Calu3 (cell line): ENCODE measurements at regions not wholly inside any gene's neighbourhood (a gene's known extent, or its start where the extent isn't known, plus 50 kb on each side); places are given as distances from the start of the nearest gene placed in this dataset.

Source experiments
- BruUV-seq: library from RNA; stranded (reverse); fragments of 400-500 nt; replicated peaks from 2 replicates; lab custom pipeline; 2021; lab: Mats Ljungman, UMichigan
- CTCF ChIA-PET: fragments of 300-600 bp; sonication (Branson Sonifier 250); formaldehyde crosslinking; loops from one replicate; lab custom pipeline; 2022; ENCODE audit warnings: antibody characterized with exemption; lab: Charles Lee
- DNase-seq: peaks from one replicate; pipeline ENCODE4 v3.0.0; 2022
- H3K27ac Mint-ChIP-seq: one replicate; pipeline ENCODE4 v1.8.0; 2022; ENCODE audit warnings: mixed read lengths; ENCODE audit not compliant: unreplicated experiment
- H3K27me3 Mint-ChIP-seq: one replicate; pipeline ENCODE4 v1.8.0; 2022; ENCODE audit warnings: mixed read lengths; ENCODE audit not compliant: unreplicated experiment
- H3K36me3 Mint-ChIP-seq: one replicate; pipeline ENCODE4 v1.8.0; 2022; ENCODE audit warnings: mild to moderate bottlenecking, moderate library complexity, mixed read lengths; ENCODE audit not compliant: insufficient read depth, unreplicated experiment
- H3K4me1 Mint-ChIP-seq: one replicate; pipeline ENCODE4 v1.8.0; 2022; ENCODE audit warnings: mild to moderate bottlenecking, low read depth, mixed read lengths; ENCODE audit not compliant: unreplicated experiment
- H3K4me3 Mint-ChIP-seq: one replicate; pipeline ENCODE4 v1.8.0; 2022; ENCODE audit warnings: mild to moderate bottlenecking, low read depth, moderate library complexity, mixed read lengths; ENCODE audit not compliant: unreplicated experiment
- H3K9me3 Mint-ChIP-seq: one replicate; pipeline ENCODE4 v1.8.0; 2022; ENCODE audit warnings: low read depth, mixed read lengths; ENCODE audit not compliant: unreplicated experiment
- intact Hi-C: fragments of 100-400 bp; cut with micrococcal nuclease; formaldehyde crosslinking; loops from one replicate; pipeline ENCODE4 v1.10.0; 2022; ENCODE audit not compliant: unreplicated experiment
- TF ChIP-seq, protein P1 (sequence below): fragments of 200-600 bp; IDR thresholded peaks from one replicate; pipeline ENCODE4 v1.8.0; 2022; ENCODE audit warnings: antibody characterized with exemption; ENCODE audit not compliant: unreplicated experiment

DNA sequence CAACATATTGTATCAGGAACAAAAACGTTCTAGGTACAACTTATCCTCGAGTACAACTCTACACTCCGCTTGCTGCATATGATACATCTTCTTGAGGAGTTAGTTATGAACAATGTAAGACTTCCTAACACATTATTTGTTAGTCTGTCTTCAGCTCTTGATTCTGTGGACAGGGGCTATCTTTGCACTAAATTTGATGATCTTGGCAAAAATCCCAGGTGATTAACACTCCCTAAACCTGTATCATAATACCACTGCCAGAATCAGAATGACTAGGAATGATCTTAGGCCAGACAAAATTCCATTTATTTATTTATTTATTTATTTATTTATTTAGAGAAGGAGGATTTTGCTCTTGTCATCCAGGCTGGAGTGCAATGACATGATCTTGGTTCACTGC, 108.7 kb upstream of the AUTS2 start:
- Mint-ChIP-seq H3K9me3 (no peaks in the 10 kb centered on the region), H3K36me3 (no peaks in the 10 kb centered on the region), H3K4me3 (no peak overlapping the region), H3K4me1 (no peaks in the 10 kb centered on the region), H3K27ac (no peak overlapping the region), H3K27me3 (no peaks in the 10 kb centered on the region)
- TF ChIP-seq, protein P1, sequence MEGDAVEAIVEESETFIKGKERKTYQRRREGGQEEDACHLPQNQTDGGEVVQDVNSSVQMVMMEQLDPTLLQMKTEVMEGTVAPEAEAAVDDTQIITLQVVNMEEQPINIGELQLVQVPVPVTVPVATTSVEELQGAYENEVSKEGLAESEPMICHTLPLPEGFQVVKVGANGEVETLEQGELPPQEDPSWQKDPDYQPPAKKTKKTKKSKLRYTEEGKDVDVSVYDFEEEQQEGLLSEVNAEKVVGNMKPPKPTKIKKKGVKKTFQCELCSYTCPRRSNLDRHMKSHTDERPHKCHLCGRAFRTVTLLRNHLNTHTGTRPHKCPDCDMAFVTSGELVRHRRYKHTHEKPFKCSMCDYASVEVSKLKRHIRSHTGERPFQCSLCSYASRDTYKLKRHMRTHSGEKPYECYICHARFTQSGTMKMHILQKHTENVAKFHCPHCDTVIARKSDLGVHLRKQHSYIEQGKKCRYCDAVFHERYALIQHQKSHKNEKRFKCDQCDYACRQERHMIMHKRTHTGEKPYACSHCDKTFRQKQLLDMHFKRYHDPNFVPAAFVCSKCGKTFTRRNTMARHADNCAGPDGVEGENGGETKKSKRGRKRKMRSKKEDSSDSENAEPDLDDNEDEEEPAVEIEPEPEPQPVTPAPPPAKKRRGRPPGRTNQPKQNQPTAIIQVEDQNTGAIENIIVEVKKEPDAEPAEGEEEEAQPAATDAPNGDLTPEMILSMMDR = no peak
- CTCF ChIA-PET = interaction anchor here (0.6 kb wide), 1 partner anchor 18 kb away, joined by 5 read pairs; no protein-coding TSS in a partner anchor
- no TSS peak for BruUV-seq
- DNase-seq = no peak
- intact Hi-C loops = no loop called here

DNA sequence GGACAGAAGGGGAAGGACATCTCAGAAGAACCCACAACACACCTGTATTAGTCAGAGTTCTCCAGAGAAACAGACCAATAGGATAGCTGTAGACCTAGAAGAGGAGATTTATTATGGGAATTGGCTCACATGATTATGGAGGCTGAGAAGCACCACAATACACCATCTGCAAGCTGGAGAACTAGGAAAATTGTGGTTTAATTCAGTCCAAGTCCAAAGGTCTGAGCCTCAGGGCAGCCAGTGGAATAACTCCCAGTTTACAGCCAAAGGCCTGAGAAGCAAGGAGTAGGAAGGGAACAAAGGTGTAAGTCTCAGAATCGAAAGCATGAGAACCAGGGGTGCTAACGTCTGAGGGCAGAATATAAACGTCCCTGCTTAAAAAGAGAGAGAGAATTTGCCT, 99.6 kb upstream of the AUTS2 start:
- intact Hi-C loops = no loop called here
- BruUV-seq = no TSS peak

DNA sequence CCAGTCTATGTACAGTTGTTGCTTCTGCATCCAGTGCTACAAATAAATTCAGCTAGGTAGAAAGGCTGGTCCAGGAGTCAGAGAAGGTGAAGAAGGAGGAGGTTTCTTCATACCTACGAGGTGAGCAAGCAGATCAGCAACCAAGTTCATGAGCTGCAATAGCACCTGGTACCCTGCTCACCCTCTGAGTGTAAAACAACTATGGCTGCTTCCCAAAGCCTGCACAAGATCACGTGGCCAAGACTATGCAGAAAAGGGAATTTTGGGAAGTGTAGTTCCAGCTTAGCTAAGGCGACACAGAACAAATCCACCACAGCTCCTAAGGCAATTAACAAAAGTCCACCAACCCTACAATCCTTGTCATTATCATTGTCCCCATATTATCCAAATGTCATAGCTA, 95.9 kb upstream of the AUTS2 start:
- no peaks in the 10 kb centered on the region for H3K27me3 Mint-ChIP-seq
- BruUV-seq = no TSS peak
- intact Hi-C loops = no loop called here

More for the DNA sequence above, 99.6 kb upstream of the AUTS2 start:
- no peaks in the 10 kb centered on the region for H3K4me1 Mint-ChIP-seq
- H3K36me3 Mint-ChIP-seq = no peaks in the 10 kb centered on the region
- CTCF ChIA-PET = no interaction called here
- TF ChIP-seq, protein P1 = no peak
- DNase-seq = no peak
- H3K27me3 Mint-ChIP-seq = no peaks in the 10 kb centered on the region
- peaks cover 8% of the 10 kb centered on the region for H3K9me3 Mint-ChIP-seq
- no peak overlapping the region for H3K4me3 Mint-ChIP-seq
- H3K27ac Mint-ChIP-seq = no peak overlapping the region

DNA sequence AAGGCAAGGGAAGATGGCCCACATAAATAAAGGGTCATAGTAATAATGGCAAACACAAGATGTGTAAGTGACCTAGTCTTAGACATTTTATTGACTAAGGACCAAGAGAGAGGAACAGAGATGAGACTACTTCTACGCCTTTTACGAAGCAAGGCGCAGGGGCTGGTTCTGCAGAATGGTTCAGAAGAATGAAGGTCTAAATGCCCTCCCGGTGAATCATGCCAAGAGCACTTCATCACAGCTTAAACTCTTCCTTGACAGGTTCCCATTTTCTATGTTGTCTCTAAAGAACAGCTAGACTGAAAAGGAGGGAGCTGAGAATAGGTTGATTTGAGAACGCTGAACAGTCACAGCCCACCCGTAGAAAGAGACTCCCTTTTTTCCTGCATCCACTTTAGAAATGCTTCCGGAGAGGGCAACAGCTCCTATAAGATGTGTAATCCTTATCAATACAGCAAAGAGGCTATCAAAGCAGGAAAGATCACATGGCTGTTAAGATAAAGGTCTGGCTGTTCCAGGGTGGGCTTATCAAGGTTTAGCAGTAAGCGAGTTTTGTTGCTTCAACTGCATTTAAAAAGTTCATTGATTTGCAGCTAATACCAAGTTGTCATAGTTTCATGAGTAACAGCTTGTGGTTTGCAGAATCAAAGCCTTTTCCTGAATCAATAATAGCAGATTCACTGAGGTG, 93.4 kb upstream of the AUTS2 start:
- peaks cover 6% of the 10 kb centered on the region for H3K9me3 Mint-ChIP-seq
- no peaks in the 10 kb centered on the region for H3K4me1 Mint-ChIP-seq
- intact Hi-C loops = no loop called here
- TF ChIP-seq, protein P1 = no peak
- CTCF ChIA-PET = no interaction called here
- no peaks in the 10 kb centered on the region for H3K27me3 Mint-ChIP-seq
- no TSS peak for BruUV-seq
- no peak overlapping the region for H3K4me3 Mint-ChIP-seq
- no peaks in the 10 kb centered on the region for H3K36me3 Mint-ChIP-seq
- DNase-seq = no peak
- H3K27ac Mint-ChIP-seq = no peak overlapping the region

More for the DNA sequence above, 95.9 kb upstream of the AUTS2 start:
- TF ChIP-seq, protein P1 = no peak
- DNase-seq = no peak
- Mint-ChIP-seq H3K4me1 (no peaks in the 10 kb centered on the region), H3K9me3 (peaks cover 4% of the 10 kb centered on the region), H3K36me3 (no peaks in the 10 kb centered on the region), H3K27ac (no peak overlapping the region), H3K4me3 (no peak overlapping the region)
- CTCF ChIA-PET = no interaction called here
